Natural killer cell (primary cell): ENCODE measurements at regions not wholly inside any gene's neighbourhood (a gene's known extent, or its start where the extent isn't known, plus 50 kb on each side); places are given as distances from the start of the nearest gene placed in this dataset.

Source experiments
- ATAC-seq, 3 donors: fragments of 150-1000 bp in 2 of 3; fragments of 200-7000 bp in 1 of 3; cut with Tn5 transposase; 1 replicate in 1 of 3; 2 replicates in 2 of 3; pipeline ENCODE4 v1.10.0; 2021; ENCODE audit warnings: mild to moderate bottlenecking in 2 of 3, moderate library complexity in 2 of 3
- DNase-seq, 2 donors: peaks; one replicate each; pipeline versions ENCODE4 v3.0.0 to v3.0.0-alpha.2; 2013 to 2021; ENCODE audit warnings: mixed read lengths in 1 of 2
- H3K27ac ChIP-seq: one replicate; pipeline ENCODE4 v1.5.1; 2013; ENCODE audit warnings: mild to moderate bottlenecking, low read length
- H3K27me3 ChIP-seq: one replicate; pipeline ENCODE4 v1.6.1; 2013; ENCODE audit warnings: low read length; ENCODE audit not compliant: control insufficient read depth, insufficient read depth
- H3K36me3 ChIP-seq: one replicate; pipeline ENCODE4 v1.6.1; 2013; ENCODE audit warnings: low read length; ENCODE audit not compliant: control insufficient read depth, insufficient read depth
- H3K4me1 ChIP-seq: one replicate; pipeline ENCODE4 v1.6.1; 2013; ENCODE audit warnings: low read length; ENCODE audit not compliant: control insufficient read depth, insufficient read depth
- H3K4me3 ChIP-seq: one replicate; pipeline ENCODE4 v1.5.1; 2013; ENCODE audit warnings: low read length
- H3K9me3 ChIP-seq: one replicate; pipeline ENCODE4 v1.6.1; 2013; ENCODE audit warnings: low read length; ENCODE audit not compliant: control insufficient read depth, insufficient read depth
- H3K27ac Mint-ChIP-seq, 2 donors: one replicate each; pipeline ENCODE4 v1.8.0; 2022; ENCODE audit warnings: mild to moderate bottlenecking in 2 of 2, mixed read lengths in 2 of 2, moderate library complexity in 1 of 2
- H3K27me3 Mint-ChIP-seq, 2 donors: one replicate each; pipeline ENCODE4 v1.8.0; 2022; ENCODE audit warnings: low read depth in 2 of 2, mixed read lengths in 2 of 2
- H3K36me3 Mint-ChIP-seq: one replicate; pipeline ENCODE4 v1.8.0; 2022; ENCODE audit warnings: mixed read lengths
- H3K4me1 Mint-ChIP-seq, 2 donors: one replicate each; pipeline ENCODE4 v1.8.0; 2022; ENCODE audit warnings: mixed read lengths in 2 of 2
- H3K4me3 Mint-ChIP-seq: one replicate; pipeline ENCODE4 v1.8.0; 2022; ENCODE audit warnings: mild to moderate bottlenecking, moderate library complexity, mixed read lengths
- H3K9me3 Mint-ChIP-seq, 2 donors: one replicate each; pipeline ENCODE4 v1.8.0; 2022; ENCODE audit warnings: mixed read lengths in 2 of 2
- CTCF ChIP-seq: fragments of 200-600 bp; IDR thresholded peaks from one replicate; pipeline ENCODE4 v1.8.0; 2022; ENCODE audit warnings: antibody characterized with exemption
- WGBS: methylation state at CpG from one replicate; pipeline ENCODE4 v1.1.7; 2013; ENCODE audit warnings: missing lambda C conversion rate; ENCODE audit not compliant: insufficient coverage; 5-methylcytosine and 5-hydroxymethylcytosine counted together
- intact Hi-C: fragments of 100-400 bp; cut with micrococcal nuclease; formaldehyde crosslinking; loops from one replicate; pipeline ENCODE4 v1.14.2; 2022

DNA sequence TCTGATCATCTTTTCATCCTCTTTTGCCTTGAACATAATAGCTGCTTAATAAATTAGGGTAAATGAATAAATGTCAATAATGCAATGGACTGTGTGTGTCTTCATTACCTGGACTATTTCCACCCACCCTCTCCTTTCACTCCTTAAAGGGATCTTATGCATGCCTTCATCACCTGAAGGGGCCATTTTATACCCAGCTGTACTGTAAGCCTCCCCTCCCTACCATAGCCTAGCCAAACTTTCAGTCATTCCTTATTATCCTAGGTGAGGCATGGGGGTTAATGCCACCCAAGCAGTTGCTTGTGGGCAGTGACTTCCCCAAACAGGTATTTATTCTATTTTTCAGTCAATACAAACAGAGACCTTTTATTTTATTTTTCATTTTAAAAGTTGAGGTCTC, 127.8 kb upstream of the PARP11 start:
- Mint-ChIP-seq H3K27ac (no peak overlapping the region), H3K36me3 (no peaks in the 10 kb centered on the region), H3K9me3 (no peaks in the 10 kb centered on the region), H3K4me3 (no peak overlapping the region), H3K4me1 (no peaks in the 10 kb centered on the region), H3K27me3 (peaks cover 8 to 12% of the 10 kb centered on the region in 2 donors)
- no peaks in the 10 kb centered on the region for H3K36me3 ChIP-seq
- H3K9me3 ChIP-seq: no peaks in the 10 kb centered on the region
- intact Hi-C loops: no loop called here
- DNase-seq (no peak), ATAC-seq (no peak)
- TF ChIP-seq CTCF: no peak
- H3K27me3 ChIP-seq: no peaks in the 10 kb centered on the region
- H3K4me3 ChIP-seq: no peak overlapping the region
- H3K4me1 ChIP-seq: no peaks in the 10 kb centered on the region
- no peak overlapping the region for H3K27ac ChIP-seq

GRCh38 chr12:3999904-4000303, 126.7 kb upstream of the PARP11 start:
- Mint-ChIP-seq H3K9me3 (no peaks in the 10 kb centered on the region), H3K4me3 (no peak overlapping the region), H3K36me3 (no peaks in the 10 kb centered on the region), H3K27ac (no peak overlapping the region), H3K4me1 (no peaks in the 10 kb centered on the region), H3K27me3 (peaks cover 8 to 12% of the 10 kb centered on the region in 2 donors)
- no peak overlapping the region for H3K4me3 ChIP-seq
- no peak for TF ChIP-seq CTCF
- WGBS: 89% methylated on average over 8 of the region's 8 CpGs
- ATAC-seq: no peak
- H3K27ac ChIP-seq: no peak overlapping the region
- H3K27me3 ChIP-seq: no peaks in the 10 kb centered on the region
- intact Hi-C loops: loop anchor here (10.0 kb wide), 1 partner anchor 105 kb away; no protein-coding TSS in a partner anchor
- H3K4me1 ChIP-seq: no peaks in the 10 kb centered on the region
- no peak for DNase-seq
- no peaks in the 10 kb centered on the region for H3K36me3 ChIP-seq
- H3K9me3 ChIP-seq: no peaks in the 10 kb centered on the region

- H3K27ac Mint-ChIP-seq: no peak overlapping the region
- H3K9me3 Mint-ChIP-seq: no peaks in the 10 kb centered on the region
- no peak for ATAC-seq
- H3K4me3 Mint-ChIP-seq: no peak overlapping the region
- intact Hi-C loops: loop anchor here (10.0 kb wide), 1 partner anchor 106 kb away; no protein-coding TSS in a partner anchor
- no peak for TF ChIP-seq CTCF
- Histone ChIP-seq H3K9me3 (no peaks in the 10 kb centered on the region), H3K27ac (no peak overlapping the region), H3K27me3 (no peaks in the 10 kb centered on the region), H3K36me3 (no peaks in the 10 kb centered on the region), H3K4me3 (no peak overlapping the region), H3K4me1 (no peaks in the 10 kb centered on the region)
- no peaks in the 10 kb centered on the region for H3K4me1 Mint-ChIP-seq
- H3K27me3 Mint-ChIP-seq: peaks cover 2 to 13% of the 10 kb centered on the region in 2 donors
- no peaks in the 10 kb centered on the region for H3K36me3 Mint-ChIP-seq
- DNase-seq: peak in 1 of 2 donors; percentile 60
- 85% methylated on average over 7 of the region's 7 CpGs for WGBS
Observed at GRCh38 chr12:3998968-3999792, 126.0 kb upstream of the PARP11 start.

GRCh38 chr12:3998397-3998796, 125.2 kb upstream of the PARP11 start:
- no peaks in the 10 kb centered on the region for H3K4me1 ChIP-seq
- H3K9me3 ChIP-seq: no peaks in the 10 kb centered on the region
- TF ChIP-seq CTCF: no peak
- H3K27me3 Mint-ChIP-seq: peaks cover 0 to 17% of the 10 kb centered on the region in 2 donors
- no peaks in the 10 kb centered on the region for H3K36me3 ChIP-seq
- no peaks in the 10 kb centered on the region for H3K27me3 ChIP-seq
- no peaks in the 10 kb centered on the region for H3K9me3 Mint-ChIP-seq
- no peak overlapping the region for H3K4me3 ChIP-seq
- intact Hi-C loops: loop anchor here (10.0 kb wide), 1 partner anchor 106 kb away; no protein-coding TSS in a partner anchor
- no peak overlapping the region for H3K27ac Mint-ChIP-seq
- DNase-seq (no peak), ATAC-seq (no peak)
- H3K4me1 Mint-ChIP-seq: no peaks in the 10 kb centered on the region
- H3K36me3 Mint-ChIP-seq: no peaks in the 10 kb centered on the region
- no peak overlapping the region for H3K27ac ChIP-seq
- H3K4me3 Mint-ChIP-seq: no peak overlapping the region
- 90% methylated on average over 5 of the region's 5 CpGs for WGBS
